ENCODE measurements at regions not wholly inside any gene's neighbourhood (a gene's known extent, or its start where the extent isn't known, plus 50 kb on each side); places are given as distances from the start of the nearest gene placed in this dataset.

DNA sequence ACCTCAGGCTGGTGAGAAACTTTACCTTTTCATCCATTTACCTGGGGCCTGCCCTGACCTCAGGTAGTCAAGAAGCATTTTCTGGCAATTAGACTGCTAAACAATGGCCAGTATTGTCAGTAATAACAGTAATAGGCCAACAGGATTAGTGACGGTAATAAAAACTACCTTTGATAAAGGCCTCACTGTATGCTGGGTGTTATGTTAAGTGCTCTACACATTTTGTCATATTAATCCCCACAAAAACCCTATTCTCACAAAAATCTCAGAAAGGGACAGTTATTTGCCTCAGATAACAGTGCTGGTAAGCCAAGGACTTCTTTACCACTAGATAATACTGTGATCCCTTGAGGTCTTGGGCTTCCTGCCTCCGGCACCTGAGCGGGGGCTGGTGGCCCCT, 191.4 kb downstream of the FOXD2 start:
- peaks cover 2% of the 10 kb centered on the region for H3K27me3 ChIP-seq (ENCODE audit: control insufficient read depth, insufficient read depth, low read length)
- H3K9ac ChIP-seq (ENCODE audit: low read depth, low read length), result no peak overlapping the region
- H3K9me3 ChIP-seq (ENCODE audit: control insufficient read depth, insufficient read depth, low read length), result no peaks in the 10 kb centered on the region
- H3K4me1 ChIP-seq (ENCODE audit: control insufficient read depth, insufficient read depth, low read length), result no peaks in the 10 kb centered on the region
- no peak overlapping the region for H3K4me3 ChIP-seq (ENCODE audit: low read depth, low read length)
- no peaks in the 10 kb centered on the region for H3K36me3 ChIP-seq (ENCODE audit: control insufficient read depth, insufficient read depth, low read length)

DNA sequence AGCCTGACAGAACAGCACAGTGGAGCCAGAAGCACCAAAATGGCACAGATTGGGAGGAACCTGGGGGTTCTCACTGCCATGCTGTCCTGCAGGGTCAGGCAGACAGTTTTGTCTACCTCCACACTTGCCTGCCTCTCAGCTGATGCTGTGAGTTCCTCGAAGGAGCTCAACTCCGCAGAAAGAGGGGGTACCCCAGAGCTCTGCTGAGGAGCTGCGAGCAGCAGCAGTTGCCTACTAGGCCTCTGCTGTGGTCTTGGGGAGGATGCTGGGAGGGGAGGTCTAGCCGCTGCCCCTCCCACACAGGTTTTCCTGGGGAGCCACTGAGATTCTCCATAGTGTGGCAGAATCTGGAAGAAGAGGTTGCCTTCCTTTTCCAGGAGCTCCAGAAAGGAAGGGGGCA, 192.5 kb downstream of the FOXD2 start:
- Histone ChIP-seq H3K9ac (ENCODE audit: low read depth, low read length) (no peak overlapping the region), H3K4me1 (ENCODE audit: control insufficient read depth, insufficient read depth, low read length) (no peaks in the 10 kb centered on the region), H3K36me3 (ENCODE audit: control insufficient read depth, insufficient read depth, low read length) (no peaks in the 10 kb centered on the region), H3K4me3 (ENCODE audit: low read depth, low read length) (no peak overlapping the region), H3K27me3 (ENCODE audit: control insufficient read depth, insufficient read depth, low read length) (no peaks in the 10 kb centered on the region), H3K9me3 (ENCODE audit: control insufficient read depth, insufficient read depth, low read length) (no peaks in the 10 kb centered on the region)

DNA sequence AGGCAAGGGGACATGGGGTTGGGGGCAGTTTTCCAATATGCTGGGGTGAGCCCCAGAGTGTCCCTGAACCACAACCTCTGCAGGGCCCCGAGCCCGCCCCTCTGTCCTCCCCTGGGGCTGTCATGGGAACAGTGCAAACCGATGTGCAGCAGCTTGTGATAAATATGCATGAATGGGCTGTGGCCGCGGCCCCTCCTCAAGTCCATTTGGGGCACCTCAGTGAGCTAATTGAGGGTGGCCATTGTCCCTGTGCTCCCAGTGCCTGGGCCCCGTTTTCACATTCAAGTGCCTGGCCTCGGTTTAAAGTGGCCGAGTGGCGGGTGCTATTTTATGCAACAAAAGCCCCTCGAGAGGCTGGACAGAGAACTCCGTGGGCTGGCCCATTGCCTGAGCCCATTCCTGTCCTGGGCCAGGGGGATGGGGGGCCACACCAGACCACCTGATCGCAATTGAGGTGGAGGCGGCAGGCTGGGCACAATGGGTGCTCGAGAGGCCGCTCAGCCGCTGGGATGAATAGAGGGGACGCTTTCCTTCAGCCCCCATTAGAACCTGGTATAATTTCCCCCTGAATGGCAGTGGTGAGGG, 193.7 kb downstream of the FOXD2 start:
- Histone ChIP-seq H3K9me3 (ENCODE audit: control insufficient read depth, insufficient read depth, low read length) (no peaks in the 10 kb centered on the region), H3K36me3 (ENCODE audit: control insufficient read depth, insufficient read depth, low read length) (no peaks in the 10 kb centered on the region), H3K4me3 (ENCODE audit: low read depth, low read length) (no peak overlapping the region), H3K4me1 (ENCODE audit: control insufficient read depth, insufficient read depth, low read length) (no peaks in the 10 kb centered on the region), H3K27me3 (ENCODE audit: control insufficient read depth, insufficient read depth, low read length) (no peaks in the 10 kb centered on the region), H3K9ac (ENCODE audit: low read depth, low read length) (no peak overlapping the region)

DNA sequence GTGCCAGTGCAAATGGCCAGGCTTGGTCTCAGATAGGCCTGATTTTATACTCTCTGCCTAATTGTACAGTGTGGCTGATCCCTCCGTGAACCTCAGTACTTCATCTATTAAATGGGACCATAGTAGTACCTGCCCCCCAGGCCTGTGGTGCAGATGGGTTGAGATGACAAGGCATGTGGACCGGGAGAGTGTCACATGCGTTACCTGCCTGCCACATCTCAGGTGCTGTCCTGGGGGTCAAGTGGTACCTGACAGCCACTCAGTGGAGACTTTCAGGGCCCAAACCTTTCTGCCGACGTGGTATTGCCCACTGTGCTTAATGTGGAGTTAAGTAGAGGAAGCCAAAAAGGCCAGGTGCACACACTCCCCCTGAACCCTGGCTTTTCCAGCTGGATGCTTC, 197.3 kb downstream of the FOXD2 start:
- Histone ChIP-seq H3K9me3 (ENCODE audit: control insufficient read depth, insufficient read depth, low read length) (no peaks in the 10 kb centered on the region), H3K27me3 (ENCODE audit: control insufficient read depth, insufficient read depth, low read length) (no peaks in the 10 kb centered on the region), H3K36me3 (ENCODE audit: control insufficient read depth, insufficient read depth, low read length) (no peaks in the 10 kb centered on the region), H3K4me1 (ENCODE audit: control insufficient read depth, insufficient read depth, low read length) (no peaks in the 10 kb centered on the region), H3K9ac (ENCODE audit: low read depth, low read length) (no peak overlapping the region), H3K4me3 (ENCODE audit: low read depth, low read length) (no peak overlapping the region)

DNA sequence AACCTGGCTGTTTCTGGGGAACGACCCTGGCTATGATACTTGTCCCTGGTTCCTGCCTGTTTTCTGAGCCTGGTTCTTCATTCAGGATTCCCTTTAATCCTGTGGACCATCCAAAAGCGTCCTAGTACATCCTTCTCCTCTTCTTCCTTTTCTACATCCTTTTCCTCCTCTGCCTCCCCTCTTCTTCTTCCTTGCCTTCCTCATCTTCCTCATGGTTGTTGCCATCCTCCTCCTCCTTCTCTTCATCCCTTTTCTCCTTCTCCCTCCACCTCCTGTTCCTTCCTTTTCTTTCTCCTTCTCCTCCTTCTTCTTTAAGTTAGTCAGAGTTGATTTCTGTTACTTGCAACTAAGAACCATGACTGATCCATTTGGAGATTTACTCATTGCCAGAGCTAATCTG, 197.8 kb downstream of the FOXD2 start:
- no peaks in the 10 kb centered on the region for H3K4me1 ChIP-seq (ENCODE audit: control insufficient read depth, insufficient read depth, low read length)
- no peak overlapping the region for H3K4me3 ChIP-seq (ENCODE audit: low read depth, low read length)
- H3K9ac ChIP-seq (ENCODE audit: low read depth, low read length), result no peak overlapping the region
- H3K9me3 ChIP-seq (ENCODE audit: control insufficient read depth, insufficient read depth, low read length), result no peaks in the 10 kb centered on the region
- no peaks in the 10 kb centered on the region for H3K27me3 ChIP-seq (ENCODE audit: control insufficient read depth, insufficient read depth, low read length)
- no peaks in the 10 kb centered on the region for H3K36me3 ChIP-seq (ENCODE audit: control insufficient read depth, insufficient read depth, low read length)

DNA sequence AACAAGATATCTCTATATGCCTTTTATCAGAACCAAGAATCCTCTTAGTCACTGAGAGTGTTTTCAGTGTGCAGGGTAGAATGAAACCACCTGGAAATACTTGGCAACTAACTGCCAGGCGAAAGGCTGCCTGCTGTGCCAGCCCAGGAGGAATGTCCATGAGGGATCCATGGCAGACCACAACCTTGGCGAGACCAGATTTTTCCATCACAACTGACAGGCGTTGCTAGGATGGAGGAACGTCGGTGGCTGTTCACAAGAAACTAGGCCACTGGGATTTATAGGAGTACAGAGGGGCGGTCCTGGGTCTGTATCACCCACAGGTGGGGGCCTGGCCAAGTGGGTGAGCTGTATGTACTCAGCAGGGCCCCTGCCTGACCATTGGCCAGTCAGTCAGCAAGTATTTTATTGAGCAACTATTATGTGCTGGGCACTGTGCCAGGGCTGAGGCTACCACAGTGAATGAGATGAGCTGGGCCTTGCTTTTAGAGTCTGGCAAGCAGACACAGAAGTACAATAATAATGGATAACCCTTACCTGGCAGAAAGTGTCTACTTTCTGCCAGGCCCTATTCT, 199.4 kb downstream of the FOXD2 start:
- no peaks in the 10 kb centered on the region for H3K36me3 ChIP-seq (ENCODE audit: control insufficient read depth, insufficient read depth, low read length)
- no peaks in the 10 kb centered on the region for H3K9me3 ChIP-seq (ENCODE audit: control insufficient read depth, insufficient read depth, low read length)
- no peaks in the 10 kb centered on the region for H3K27me3 ChIP-seq (ENCODE audit: control insufficient read depth, insufficient read depth, low read length)
- no peaks in the 10 kb centered on the region for H3K4me1 ChIP-seq (ENCODE audit: control insufficient read depth, insufficient read depth, low read length)
- H3K4me3 ChIP-seq (ENCODE audit: low read depth, low read length), result no peak overlapping the region
- H3K9ac ChIP-seq (ENCODE audit: low read depth, low read length), result no peak overlapping the region

DNA sequence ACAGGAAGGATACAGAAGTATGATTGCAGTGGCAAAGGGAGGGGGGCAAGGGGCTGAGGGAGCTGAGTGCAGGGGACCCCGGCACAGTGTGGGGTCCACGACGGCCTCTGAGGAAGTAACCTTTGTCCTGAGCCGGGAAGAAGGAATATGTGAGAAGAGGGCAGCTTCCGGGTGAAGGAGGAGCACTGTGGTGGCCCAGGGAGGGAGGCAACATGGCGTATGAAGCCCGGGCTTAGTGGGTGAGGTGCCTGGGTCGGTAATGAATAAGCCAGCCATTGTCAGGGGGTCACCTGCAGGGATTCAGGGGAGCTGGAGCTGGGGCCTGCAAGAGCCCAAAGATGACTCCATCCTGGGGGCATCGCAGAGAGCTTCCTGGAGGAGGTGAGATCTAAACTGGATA, 200.4 kb downstream of the FOXD2 start:
- H3K9ac ChIP-seq (ENCODE audit: low read depth, low read length), result no peak overlapping the region
- H3K4me3 ChIP-seq (ENCODE audit: low read depth, low read length), result no peak overlapping the region
- no peaks in the 10 kb centered on the region for H3K36me3 ChIP-seq (ENCODE audit: control insufficient read depth, insufficient read depth, low read length)
- H3K27me3 ChIP-seq (ENCODE audit: control insufficient read depth, insufficient read depth, low read length), result peaks cover under 1% of the 10 kb centered on the region
- H3K4me1 ChIP-seq (ENCODE audit: control insufficient read depth, insufficient read depth, low read length), result no peaks in the 10 kb centered on the region
- no peaks in the 10 kb centered on the region for H3K9me3 ChIP-seq (ENCODE audit: control insufficient read depth, insufficient read depth, low read length)

DNA sequence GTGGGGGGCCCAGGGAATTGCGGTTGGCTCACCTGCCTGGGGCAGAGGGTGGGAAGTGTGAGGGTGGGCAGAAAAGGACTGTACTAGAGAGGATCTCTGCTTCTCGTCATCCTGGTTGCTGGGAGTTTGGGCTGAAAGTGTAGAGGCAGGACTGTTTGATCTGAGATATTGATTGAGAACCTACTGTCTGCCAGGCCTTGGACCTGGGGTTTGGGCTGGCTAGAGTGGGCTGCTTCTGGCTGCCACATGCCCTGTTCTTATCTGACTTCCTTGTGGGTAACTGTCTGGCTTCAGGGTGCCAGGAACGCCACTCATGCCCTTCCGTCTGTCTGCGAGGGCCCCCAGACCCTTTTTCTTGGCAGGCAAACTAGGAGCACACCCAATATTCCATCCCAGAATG, 200.9 kb downstream of the FOXD2 start:
- no peak overlapping the region for H3K9ac ChIP-seq (ENCODE audit: low read depth, low read length)
- H3K36me3 ChIP-seq (ENCODE audit: control insufficient read depth, insufficient read depth, low read length), result no peaks in the 10 kb centered on the region
- H3K4me3 ChIP-seq (ENCODE audit: low read depth, low read length), result no peak overlapping the region
- no peaks in the 10 kb centered on the region for H3K9me3 ChIP-seq (ENCODE audit: control insufficient read depth, insufficient read depth, low read length)
- H3K27me3 ChIP-seq (ENCODE audit: control insufficient read depth, insufficient read depth, low read length), result peaks cover 4% of the 10 kb centered on the region
- H3K4me1 ChIP-seq (ENCODE audit: control insufficient read depth, insufficient read depth, low read length), result no peaks in the 10 kb centered on the region

DNA sequence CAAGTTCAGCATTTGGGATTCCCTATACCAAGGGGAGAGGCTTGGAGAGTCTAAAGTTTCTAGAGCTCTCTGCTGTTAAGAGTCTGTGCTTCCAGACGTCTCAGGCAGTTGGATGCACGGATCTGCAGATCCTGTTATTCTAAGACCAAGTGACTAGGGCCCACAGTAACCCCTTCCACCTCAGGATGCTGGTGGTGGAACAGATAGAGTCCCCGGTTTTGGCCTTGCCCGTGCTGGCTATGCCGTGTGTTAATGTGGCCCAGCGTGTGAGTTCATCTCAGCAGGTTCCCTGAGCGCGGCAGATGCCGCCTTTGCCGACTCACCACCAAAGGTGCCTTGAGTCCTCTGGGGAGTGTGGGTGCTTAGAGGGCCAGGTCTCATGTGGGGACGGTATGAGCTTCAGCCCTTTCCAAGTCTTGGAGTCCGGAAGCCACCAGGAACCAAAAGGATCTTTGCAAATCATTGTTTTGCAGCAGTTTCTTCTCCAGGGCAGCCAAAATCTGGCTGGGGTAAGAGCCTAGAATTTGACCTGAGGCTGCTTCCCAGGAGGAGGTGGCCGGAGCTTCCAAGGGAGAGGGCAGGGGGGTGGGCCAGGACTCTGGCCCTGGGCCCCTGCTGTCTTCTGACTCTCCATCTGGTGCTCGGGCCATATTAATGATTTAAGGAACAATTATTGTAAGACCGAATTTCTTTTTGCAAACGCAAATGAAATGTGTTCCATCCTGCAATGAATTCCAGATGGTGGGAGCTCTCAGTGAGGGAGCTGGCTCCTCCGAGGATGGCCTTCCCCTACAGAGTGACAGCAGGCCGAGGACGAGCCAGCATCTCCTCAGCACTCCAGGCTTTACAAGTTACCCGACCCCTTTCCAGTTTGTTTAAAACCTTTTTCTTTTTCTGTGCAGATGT, 205.7 kb downstream of the FOXD2 start:
- no peak overlapping the region for H3K4me3 ChIP-seq (ENCODE audit: low read depth, low read length)
- H3K27me3 ChIP-seq (ENCODE audit: control insufficient read depth, insufficient read depth, low read length), result peaks cover 7% of the 10 kb centered on the region
- H3K4me1 ChIP-seq (ENCODE audit: control insufficient read depth, insufficient read depth, low read length), result peaks cover 4% of the 10 kb centered on the region
- H3K9ac ChIP-seq (ENCODE audit: low read depth, low read length), result no peak overlapping the region
- H3K36me3 ChIP-seq (ENCODE audit: control insufficient read depth, insufficient read depth, low read length), result no peaks in the 10 kb centered on the region
- no peaks in the 10 kb centered on the region for H3K9me3 ChIP-seq (ENCODE audit: control insufficient read depth, insufficient read depth, low read length)

DNA sequence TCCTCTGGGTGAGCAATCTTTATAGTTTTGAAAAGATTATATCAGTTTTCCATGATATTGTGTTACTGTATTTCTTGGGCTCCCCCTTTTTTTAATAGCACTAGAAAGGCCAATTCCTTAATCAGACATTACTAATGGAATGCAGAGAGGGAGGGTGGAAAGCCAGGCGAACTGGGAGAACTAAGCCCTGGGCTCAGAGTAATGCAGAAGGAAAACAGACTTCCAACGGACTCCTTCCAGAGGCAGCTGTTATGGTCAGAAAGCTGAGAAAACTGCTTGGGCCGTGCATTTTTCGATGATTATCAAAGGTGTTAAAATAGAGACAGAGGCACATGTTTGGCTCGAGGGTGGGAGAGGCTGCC, 206.3 kb downstream of the FOXD2 start:
- no peaks in the 10 kb centered on the region for H3K9me3 ChIP-seq (ENCODE audit: control insufficient read depth, insufficient read depth, low read length)
- no peak overlapping the region for H3K4me3 ChIP-seq (ENCODE audit: low read depth, low read length)
- peaks cover 7% of the 10 kb centered on the region for H3K27me3 ChIP-seq (ENCODE audit: control insufficient read depth, insufficient read depth, low read length)
- peaks cover 4% of the 10 kb centered on the region for H3K4me1 ChIP-seq (ENCODE audit: control insufficient read depth, insufficient read depth, low read length)
- no peak overlapping the region for H3K9ac ChIP-seq (ENCODE audit: low read depth, low read length)
- no peaks in the 10 kb centered on the region for H3K36me3 ChIP-seq (ENCODE audit: control insufficient read depth, insufficient read depth, low read length)

DNA sequence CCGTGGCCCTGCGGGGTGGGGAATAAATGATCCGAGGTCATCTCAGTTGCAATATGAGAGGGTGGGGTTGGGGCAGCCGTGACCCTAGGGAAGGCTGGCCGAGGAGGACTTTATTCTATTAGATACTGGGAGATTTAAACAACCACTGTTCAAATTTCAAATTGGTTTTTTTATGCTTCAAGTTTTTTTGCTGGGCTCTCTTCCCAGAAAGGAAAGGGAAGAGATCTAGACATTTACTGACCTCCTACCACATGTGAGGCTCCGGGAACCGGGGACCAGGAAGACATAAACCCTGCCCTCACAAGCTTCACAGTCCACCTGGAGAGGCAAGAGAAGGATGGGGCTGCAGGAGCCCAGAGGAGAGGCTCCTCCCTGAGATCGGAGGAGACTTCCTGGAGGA, 207.3 kb downstream of the FOXD2 start:
- Histone ChIP-seq H3K27me3 (ENCODE audit: control insufficient read depth, insufficient read depth, low read length) (peaks cover 7% of the 10 kb centered on the region), H3K9me3 (ENCODE audit: control insufficient read depth, insufficient read depth, low read length) (no peaks in the 10 kb centered on the region), H3K9ac (ENCODE audit: low read depth, low read length) (no peak overlapping the region)

DNA sequence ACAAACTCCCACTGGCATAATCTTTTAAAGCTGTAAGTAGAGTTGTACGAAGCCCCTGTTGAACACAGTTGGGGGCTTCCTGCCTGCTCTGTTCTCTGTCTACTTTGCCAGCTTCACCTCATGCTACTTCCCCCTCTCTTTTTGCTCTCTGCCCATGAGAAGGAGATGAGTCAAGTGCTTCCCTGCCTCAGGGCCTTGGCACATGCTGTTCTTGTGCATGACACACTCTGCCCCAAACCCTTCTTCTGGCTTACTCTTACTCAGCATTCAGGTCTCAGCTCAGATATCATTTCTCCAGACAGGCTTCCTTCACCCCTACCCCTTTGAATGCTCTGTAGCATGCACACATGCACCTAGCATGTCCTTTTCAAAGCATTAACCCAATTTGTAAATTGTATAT, 208.8 kb downstream of the FOXD2 start:
- H3K9ac ChIP-seq (ENCODE audit: low read depth, low read length), result no peak overlapping the region
- H3K36me3 ChIP-seq (ENCODE audit: control insufficient read depth, insufficient read depth, low read length), result no peaks in the 10 kb centered on the region
- H3K27me3 ChIP-seq (ENCODE audit: control insufficient read depth, insufficient read depth, low read length), result peaks cover 7% of the 10 kb centered on the region
- H3K4me1 ChIP-seq (ENCODE audit: control insufficient read depth, insufficient read depth, low read length), result peaks cover 4% of the 10 kb centered on the region
- no peak overlapping the region for H3K4me3 ChIP-seq (ENCODE audit: low read depth, low read length)
- H3K9me3 ChIP-seq (ENCODE audit: control insufficient read depth, insufficient read depth, low read length), result no peaks in the 10 kb centered on the region

More for the DNA sequence above, 207.3 kb downstream of the FOXD2 start:
- Histone ChIP-seq H3K36me3 (ENCODE audit: control insufficient read depth, insufficient read depth, low read length) (no peaks in the 10 kb centered on the region), H3K4me1 (ENCODE audit: control insufficient read depth, insufficient read depth, low read length) (peaks cover 4% of the 10 kb centered on the region), H3K4me3 (ENCODE audit: low read depth, low read length) (no peak overlapping the region)

All from iPS-15b (cell line).